Endothelial cell (in vitro differentiated cells): ENCODE measurements at regions not wholly inside any gene's neighbourhood (a gene's known extent, or its start where the extent isn't known, plus 50 kb on each side); places are given as distances from the start of the nearest gene placed in this dataset.

Source experiments
- DNase-seq: peaks from one replicate; pipeline ENCODE4 v3.0.0; 2021; ENCODE audit warnings: low spot score
- H3K27ac Mint-ChIP-seq: one replicate; pipeline ENCODE4 v1.8.0; 2021; ENCODE audit warnings: mixed read lengths, inconsistent platforms; ENCODE audit not compliant: unreplicated experiment
- H3K27me3 Mint-ChIP-seq: one replicate; pipeline ENCODE4 v1.8.0; 2021; ENCODE audit warnings: mild to moderate bottlenecking, moderate library complexity, mixed read lengths, inconsistent platforms; ENCODE audit not compliant: unreplicated experiment
- H3K36me3 Mint-ChIP-seq: one replicate; pipeline ENCODE4 v1.8.0; 2021; ENCODE audit warnings: mild to moderate bottlenecking, low read depth, mixed read lengths, inconsistent platforms; ENCODE audit not compliant: unreplicated experiment
- H3K4me1 Mint-ChIP-seq: one replicate; pipeline ENCODE4 v1.8.0; 2021; ENCODE audit warnings: mild to moderate bottlenecking, mixed read lengths, inconsistent platforms; ENCODE audit not compliant: unreplicated experiment
- H3K4me3 Mint-ChIP-seq: one replicate; pipeline ENCODE4 v1.8.0; 2021; ENCODE audit warnings: mild to moderate bottlenecking, mixed read lengths, inconsistent platforms; ENCODE audit not compliant: unreplicated experiment
- H3K9me3 Mint-ChIP-seq: one replicate; pipeline ENCODE4 v1.8.0; 2021; ENCODE audit warnings: mixed read lengths, inconsistent platforms; ENCODE audit not compliant: unreplicated experiment
- TF ChIP-seq, protein P1 (sequence below): fragments of 200-600 bp; sonication (generic); IDR thresholded peaks from one replicate; pipeline ENCODE4 v1.5.0; 2021; ENCODE audit warnings: antibody characterized with exemption; ENCODE audit not compliant: unreplicated experiment

DNA sequence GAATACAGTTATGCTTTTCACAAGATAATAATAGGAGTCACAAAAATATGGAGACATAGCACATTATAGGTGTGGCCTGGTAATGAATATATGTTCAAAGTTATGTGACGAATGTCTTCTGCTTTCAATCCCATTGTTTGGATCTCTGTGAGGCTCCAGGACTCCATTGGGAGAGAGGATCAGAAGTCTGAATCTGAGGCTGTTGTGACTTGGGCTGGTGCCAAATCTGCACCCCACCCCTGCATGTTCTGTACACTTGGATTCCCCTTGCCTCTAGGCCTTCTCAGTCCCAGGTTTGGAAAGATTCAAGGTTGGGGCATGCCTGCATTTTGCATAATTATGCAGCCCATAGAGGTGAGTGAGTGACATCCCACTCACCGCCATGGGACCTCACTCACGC is 103.1 kb upstream of the MGAT5 start:
- TF ChIP-seq, protein P1, sequence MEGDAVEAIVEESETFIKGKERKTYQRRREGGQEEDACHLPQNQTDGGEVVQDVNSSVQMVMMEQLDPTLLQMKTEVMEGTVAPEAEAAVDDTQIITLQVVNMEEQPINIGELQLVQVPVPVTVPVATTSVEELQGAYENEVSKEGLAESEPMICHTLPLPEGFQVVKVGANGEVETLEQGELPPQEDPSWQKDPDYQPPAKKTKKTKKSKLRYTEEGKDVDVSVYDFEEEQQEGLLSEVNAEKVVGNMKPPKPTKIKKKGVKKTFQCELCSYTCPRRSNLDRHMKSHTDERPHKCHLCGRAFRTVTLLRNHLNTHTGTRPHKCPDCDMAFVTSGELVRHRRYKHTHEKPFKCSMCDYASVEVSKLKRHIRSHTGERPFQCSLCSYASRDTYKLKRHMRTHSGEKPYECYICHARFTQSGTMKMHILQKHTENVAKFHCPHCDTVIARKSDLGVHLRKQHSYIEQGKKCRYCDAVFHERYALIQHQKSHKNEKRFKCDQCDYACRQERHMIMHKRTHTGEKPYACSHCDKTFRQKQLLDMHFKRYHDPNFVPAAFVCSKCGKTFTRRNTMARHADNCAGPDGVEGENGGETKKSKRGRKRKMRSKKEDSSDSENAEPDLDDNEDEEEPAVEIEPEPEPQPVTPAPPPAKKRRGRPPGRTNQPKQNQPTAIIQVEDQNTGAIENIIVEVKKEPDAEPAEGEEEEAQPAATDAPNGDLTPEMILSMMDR: no peak
- no peak for DNase-seq
- Mint-ChIP-seq H3K36me3 (peaks cover 16% of the 10 kb centered on the region), H3K9me3 (no peaks in the 10 kb centered on the region), H3K4me3 (no peak overlapping the region), H3K27me3 (peaks cover 3% of the 10 kb centered on the region), H3K4me1 (peaks cover 63% of the 10 kb centered on the region), H3K27ac (no peak overlapping the region)

DNA sequence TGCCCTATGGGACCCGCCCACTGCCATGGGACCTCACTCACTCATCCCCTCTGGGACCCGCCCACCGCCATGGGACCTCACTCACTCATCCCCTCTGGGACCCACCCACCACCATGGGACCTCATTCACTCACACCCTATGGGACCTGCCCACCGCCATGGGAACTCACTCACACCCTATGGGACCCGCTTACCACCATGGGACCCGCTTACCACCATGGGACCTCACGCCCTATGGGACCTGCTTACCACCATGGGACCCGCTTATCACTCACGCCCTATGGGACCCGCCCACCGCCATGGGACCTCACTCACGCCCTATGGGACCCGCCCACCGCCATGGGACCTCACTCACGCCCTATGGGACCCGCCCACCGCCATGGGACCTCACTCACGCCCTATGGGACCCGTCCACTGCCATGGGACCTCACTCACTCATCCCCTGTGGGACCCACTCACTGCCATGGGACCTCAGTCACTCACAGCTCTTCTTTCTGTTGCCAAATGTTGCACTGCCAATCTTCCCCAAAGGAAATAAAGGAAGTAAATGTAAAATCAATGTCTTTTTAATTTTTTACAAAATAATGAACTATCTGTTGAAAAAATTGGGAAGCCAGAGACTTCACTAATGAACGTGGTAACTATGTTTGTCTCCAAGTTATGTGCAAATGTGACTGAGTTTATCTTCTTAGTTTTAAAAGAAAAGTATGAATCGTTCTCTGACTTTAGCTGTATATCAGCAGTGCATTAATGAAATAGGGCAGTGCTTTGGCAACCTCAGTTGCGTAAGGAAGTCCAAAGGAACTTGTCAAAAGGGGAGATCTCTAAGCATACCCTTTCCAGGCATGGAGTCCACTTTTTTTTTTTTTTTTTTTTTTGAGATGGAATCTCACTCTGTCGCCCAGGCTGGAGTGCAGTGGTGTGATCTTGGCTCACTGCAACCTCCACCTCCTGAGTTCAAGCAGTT is 101.5 kb upstream of the MGAT5 start:
- Mint-ChIP-seq H3K4me1 (peaks cover 52% of the 10 kb centered on the region), H3K9me3 (no peaks in the 10 kb centered on the region)

DNA sequence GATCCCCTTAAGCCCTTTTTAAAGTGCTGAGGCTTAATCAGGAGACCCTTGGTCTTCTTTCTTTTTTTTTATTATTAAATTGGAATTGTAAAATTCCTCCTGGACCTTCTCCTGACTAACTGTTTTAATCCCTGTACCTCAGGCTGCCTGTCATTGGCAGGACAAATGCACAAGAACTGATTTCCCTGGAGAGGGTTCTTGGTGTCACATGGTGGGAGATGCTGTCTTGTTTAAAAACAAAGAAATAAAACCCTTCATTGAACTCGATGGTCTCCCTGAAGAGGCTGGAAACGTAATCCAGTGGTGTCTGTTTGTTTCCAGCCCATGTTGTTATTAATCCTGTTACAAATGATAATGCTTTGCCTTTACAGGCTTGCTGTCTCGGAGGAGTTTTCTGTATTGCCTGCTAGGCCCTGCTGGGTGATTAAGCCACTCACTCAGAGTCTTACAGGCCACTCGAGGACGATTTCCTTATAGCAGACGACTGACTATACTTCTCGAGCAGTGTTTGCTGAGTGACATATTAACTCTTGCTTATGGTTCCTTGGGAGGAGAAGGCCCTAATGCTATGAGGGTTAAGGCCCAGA is 100.5 kb upstream of the MGAT5 start:
- peaks cover 41% of the 10 kb centered on the region for H3K4me1 Mint-ChIP-seq
- no peak overlapping the region for H3K27ac Mint-ChIP-seq
- H3K9me3 Mint-ChIP-seq: no peaks in the 10 kb centered on the region
- peaks cover 25% of the 10 kb centered on the region for H3K36me3 Mint-ChIP-seq
- H3K4me3 Mint-ChIP-seq: no peak overlapping the region
- H3K27me3 Mint-ChIP-seq: peaks cover 3% of the 10 kb centered on the region
- TF ChIP-seq, protein P1: no peak
- no peak for DNase-seq

More for the DNA sequence above, 101.5 kb upstream of the MGAT5 start:
- Mint-ChIP-seq H3K4me3 (no peak overlapping the region), H3K36me3 (peaks cover 25% of the 10 kb centered on the region), H3K27me3 (peaks cover 3% of the 10 kb centered on the region), H3K27ac (no peak overlapping the region)
- TF ChIP-seq, protein P1: no peak
- no peak for DNase-seq

DNA sequence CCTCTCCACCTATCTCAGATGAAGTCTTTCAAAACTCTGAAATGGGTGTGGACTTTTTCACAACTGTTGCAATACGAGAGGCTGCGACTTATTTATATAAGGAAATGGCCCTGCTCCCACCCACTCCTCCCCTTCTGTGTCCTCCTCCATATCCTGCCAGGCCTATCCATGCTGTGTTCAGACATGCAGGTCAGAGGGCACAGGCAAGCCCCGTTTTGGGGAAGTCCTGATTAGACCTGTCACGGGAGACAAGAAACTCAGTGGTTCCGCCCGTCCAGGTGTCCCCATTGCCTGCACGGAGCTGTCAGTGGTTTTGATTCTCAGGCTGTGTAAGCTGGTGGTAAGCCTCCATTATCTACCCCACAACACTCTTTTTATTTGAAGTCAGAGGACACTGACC is 99.6 kb upstream of the MGAT5 start:
- TF ChIP-seq, protein P1: no peak
- Mint-ChIP-seq H3K27me3 (peaks cover 5% of the 10 kb centered on the region), H3K4me1 (peaks cover 42% of the 10 kb centered on the region), H3K27ac (no peak overlapping the region), H3K36me3 (peaks cover 25% of the 10 kb centered on the region), H3K4me3 (no peak overlapping the region), H3K9me3 (no peaks in the 10 kb centered on the region)
- DNase-seq: no peak

DNA sequence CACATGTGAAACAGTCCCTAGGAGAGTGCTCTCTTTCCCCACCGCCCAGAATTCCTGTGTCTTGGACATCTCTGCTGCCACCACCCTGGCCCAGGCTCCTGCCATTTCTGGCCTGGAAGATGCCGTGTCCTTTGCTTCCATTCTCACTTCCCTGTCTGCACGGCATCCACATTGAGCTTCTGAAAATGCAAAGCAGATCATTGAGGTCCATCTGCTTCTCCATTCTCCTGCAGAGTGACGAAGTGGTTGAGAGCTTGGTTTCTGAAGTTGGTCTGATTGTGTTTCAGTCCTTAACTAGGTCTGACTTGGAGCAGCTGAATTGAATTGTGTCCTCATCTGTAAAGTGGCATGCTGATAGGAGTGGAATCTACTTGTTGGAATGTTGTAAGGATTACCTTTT is 98.7 kb upstream of the MGAT5 start:
- Mint-ChIP-seq H3K9me3 (no peaks in the 10 kb centered on the region), H3K27ac (no peak overlapping the region), H3K4me1 (peaks cover 36% of the 10 kb centered on the region), H3K4me3 (peak overlapping the region; percentile 75), H3K36me3 (peaks cover 25% of the 10 kb centered on the region), H3K27me3 (peaks cover 6% of the 10 kb centered on the region)
- TF ChIP-seq, protein P1: no peak
- DNase-seq: no peak
